K562 (cell line): ENCODE measurements at regions not wholly inside any gene's neighbourhood (a gene's known extent, or its start where the extent isn't known, plus 50 kb on each side); places are given as distances from the start of the nearest gene placed in this dataset.

Experiments
- ATAC-seq: fragments of 200-7000 bp; cut with Tn5 transposase; 3 replicates; pipeline ENCODE4 v1.9.1; 2020; ENCODE audit warnings: moderate library complexity
- BruUV-seq: library from RNA; stranded (reverse); fragments of 400-500 nt; replicated peaks from 2 replicates; lab custom pipeline; 2021; lab: Mats Ljungman, UMichigan
- CTCF ChIA-PET: fragments of 300-600 bp; formaldehyde crosslinking; extraction: SDS; loops from one replicate; lab custom pipeline; 2021; ENCODE audit warnings: low intra/inter-chr PET ratio; lab: Yijun Ruan, JAX
- POLR2A ChIA-PET: fragments of 300-600, 350-650 bp; sonication (Branson Sonifier 250); formaldehyde crosslinking; extraction: SDS; loops from one replicate; lab custom pipeline; 2021; ENCODE audit warnings: antibody characterized with exemption, inconsistent platforms; lab: Yijun Ruan, JAX
- DNase-seq, 4 experiments: peaks; one replicate each; pipeline versions ENCODE4 v3.0.0 to v3.0.0-alpha.2; 2011 to 2018; ENCODE audit warnings: low spot score in 3 of 4, mixed read lengths in 3 of 4; ENCODE audit errors: extremely low read depth in 1 of 4
- FAIRE-seq: peaks from 2 replicates; lab custom pipeline; 2011; peaks lifted over from hg19 to GRCh38; lab: Jason Lieb, UNC
- H2AFZ ChIP-seq: 2 replicates; pipeline ENCODE4 v1.6.0; 2011; ENCODE audit warnings: low read depth, low read length, control low read depth, inconsistent platforms
- H3K27ac ChIP-seq: fragments of 200-600 bp; 3 replicates; pipeline ENCODE4 v1.8.0; 2011; ENCODE audit warnings: low read depth, mild to moderate bottlenecking, control low read depth, inconsistent platforms, low read length, moderate library complexity, mixed read lengths; ENCODE audit errors: extremely low read depth
- H3K27me3 ChIP-seq, 2 experiments: fragments of 300-600 bp in 1 of 2; 2 replicates in 1 of 2; 3 replicates in 1 of 2; pipeline versions ENCODE4 v1.6.0 to v1.8.0; 2011; ENCODE audit warnings: inconsistent platforms in 2 of 2, low read length in 2 of 2, mild to moderate bottlenecking in 1 of 2, mixed read lengths in 1 of 2, moderate library complexity in 1 of 2; ENCODE audit not compliant: control insufficient read depth in 2 of 2, insufficient read depth in 2 of 2
- H3K36me3 ChIP-seq: fragments of 300-600 bp; 3 replicates; pipeline ENCODE4 v1.8.0; 2011; ENCODE audit warnings: mild to moderate bottlenecking, low read length, inconsistent platforms; ENCODE audit not compliant: control insufficient read depth, insufficient read depth
- H3K4me1 ChIP-seq, 2 experiments: fragments of 200-600 bp in 1 of 2; replicated peaks in 1 of 2; 2 replicates in 1 of 2; 3 replicates in 1 of 2; pipeline versions ENCODE4 v1.5.1 to v1.8.0; 2011; ENCODE audit warnings: inconsistent platforms in 2 of 2, low read length in 2 of 2, mild to moderate bottlenecking in 1 of 2, mixed read lengths in 1 of 2, moderate library complexity in 1 of 2; ENCODE audit not compliant: control insufficient read depth in 2 of 2, insufficient read depth in 2 of 2
- H3K4me2 ChIP-seq: 2 replicates; pipeline ENCODE4 v1.6.1; 2011; ENCODE audit warnings: low read length, control low read depth, inconsistent platforms, mixed read lengths; ENCODE audit not compliant: insufficient read depth
- H3K4me3 ChIP-seq: fragments of 200-600 bp; sonication (generic), shearing (Covaris generic); 2 replicates; pipeline ENCODE4 v1.5.1; 2016; ENCODE audit warnings: control low read depth, inconsistent platforms
- H3K79me2 ChIP-seq: fragments of 200-600 bp; 3 replicates; pipeline ENCODE4 v1.8.0; 2011; ENCODE audit warnings: low read length, inconsistent platforms; ENCODE audit not compliant: control insufficient read depth, insufficient read depth
- H3K9ac ChIP-seq, 2 experiments: 2 replicates each; pipeline versions ENCODE4 v1.6.0 to v1.6.1; 2011; ENCODE audit warnings: low read depth in 2 of 2, low read length in 2 of 2, control low read depth in 1 of 2, inconsistent platforms in 1 of 2, mild to moderate bottlenecking in 1 of 2, mixed read lengths in 1 of 2; ENCODE audit not compliant: insufficient read depth in 1 of 2
- H3K9me1 ChIP-seq: one replicate; pipeline ENCODE4 v1.6.0; 2011; ENCODE audit warnings: inconsistent platforms, mild to moderate bottlenecking, low read length, moderate library complexity; ENCODE audit not compliant: control insufficient read depth, insufficient read depth
- H3K9me3 ChIP-seq: replicated peaks from 2 replicates; pipeline ENCODE4 v1.5.1; 2011; ENCODE audit warnings: low read depth, low read length, inconsistent platforms; ENCODE audit not compliant: control insufficient read depth, insufficient read depth
- H4K20me1 ChIP-seq: replicated peaks from 2 replicates; pipeline ENCODE4 v1.6.1; 2011; ENCODE audit warnings: low read length, inconsistent platforms, mixed read lengths; ENCODE audit not compliant: control insufficient read depth, insufficient read depth
- ARNT ChIP-seq, 2 experiments: fragments of 450-650 bp; IDR thresholded peaks; 2 replicates each; pipeline ENCODE4 v1.6.1; 2016; ENCODE audit warnings: mild to moderate bottlenecking in 1 of 2
- CREB5 ChIP-seq: fragments of 250-450 bp; sonication (Bioruptor Pico); IDR thresholded peaks from 2 replicates; pipeline ENCODE4 v1.5.0; 2020; ENCODE audit warnings: mild to moderate bottlenecking
- HMGN3 ChIP-seq: IDR thresholded peaks from 2 replicates; pipeline ENCODE4 v1.6.1; 2011; ENCODE audit warnings: borderline replicate concordance, low read depth, mild to moderate bottlenecking, mixed read lengths, low read length; ENCODE audit not compliant: insufficient read length; ENCODE audit errors: extremely low read depth
- PHB ChIP-seq: fragments of 250-450 bp; sonication (Bioruptor Pico); IDR thresholded peaks from 2 replicates; pipeline ENCODE4 v1.5.0; 2021
- SETDB1 ChIP-seq: IDR thresholded peaks from one replicate; pipeline ENCODE4 v1.6.1; 2012; ENCODE audit warnings: low read length, control low read depth, inconsistent platforms
- STAT6 ChIP-seq: sonication (generic); formaldehyde crosslinking; IDR thresholded peaks from 2 replicates; pipeline ENCODE4 v1.8.1; 2023; ENCODE audit warnings: mild to moderate bottlenecking, missing genetic modification reagents
- TBL1XR1 ChIP-seq, 2 experiments: IDR thresholded peaks; 2 replicates each; pipeline ENCODE4 v1.6.1; 2012; ENCODE audit warnings: improper control_type of control experiment in 2 of 2, low read length in 2 of 2, mild to moderate bottlenecking in 1 of 2
- TRIM24 ChIP-seq, 2 experiments: fragments of 450-650 bp; IDR thresholded peaks; 2 replicates each; pipeline ENCODE4 v1.6.1; 2016
- ZNF253 ChIP-seq: fragments of 250-450 bp; sonication (Bioruptor Pico); conservative IDR thresholded peaks from 2 replicates; pipeline ENCODE4 v1.6.1; 2021; ENCODE audit warnings: mild to moderate bottlenecking
- WGBS: fragments of 100-300 bp; shearing (Covaris generic); methylation state at CpG from one replicate; pipeline ENCODE4 v1.1.6; 2016; ENCODE audit warnings: low coverage, mixed read lengths; ENCODE audit not compliant: insufficient coverage; ENCODE audit errors: missing lambda C conversion rate; 5-methylcytosine and 5-hydroxymethylcytosine counted together
- in situ Hi-C: fragments of 300-500 bp; cut with MboI; formaldehyde crosslinking; loops from 4 replicates; pipeline ENCODE4 v1.15.0; 2018; ENCODE audit warnings: inconsistent platforms, mixed read lengths
- intact Hi-C: fragments of 100-400 bp; cut with micrococcal nuclease; formaldehyde crosslinking; loops from 2 replicates; pipeline ENCODE4 v1.14.2; 2022
- TF ChIP-seq, protein P1 (sequence below): fragments of 450-650 bp; formaldehyde crosslinking; IDR thresholded peaks from 2 replicates; pipeline ENCODE4 v1.4.0; 2020; ENCODE audit warnings: mild to moderate bottlenecking, mixed read lengths

DNA sequence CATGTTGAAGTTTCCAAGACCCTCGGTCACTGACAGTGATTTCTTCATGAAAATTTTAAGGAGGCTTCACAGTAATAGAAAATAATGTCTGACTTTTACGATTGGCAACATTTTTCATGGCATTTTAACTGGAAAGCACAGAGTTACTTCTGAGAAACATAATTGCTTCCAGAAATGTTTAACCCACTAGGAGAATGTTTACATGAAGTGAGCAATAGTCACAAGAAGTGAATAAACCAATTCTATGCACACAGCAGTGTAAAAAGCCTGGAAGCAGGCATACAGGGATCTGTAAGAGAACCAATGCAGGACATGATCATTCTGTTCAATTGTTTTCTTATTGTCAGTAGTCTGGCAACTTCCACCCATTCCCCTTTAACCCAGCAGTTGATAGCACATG is 316.2 kb upstream of the CXADR start:
- H3K9me1 ChIP-seq = no peaks in the 10 kb centered on the region
- in situ Hi-C loops = no loop called here
- no peaks in the 10 kb centered on the region for H3K36me3 ChIP-seq
- no peaks in the 10 kb centered on the region for H3K79me2 ChIP-seq
- CTCF ChIA-PET = no interaction called here
- POLR2A ChIA-PET = no interaction called here
- H4K20me1 ChIP-seq = no peaks in the 10 kb centered on the region
- no peak overlapping the region for H2AFZ ChIP-seq
- intact Hi-C loops = no loop called here
- H3K4me2 ChIP-seq = no peak overlapping the region
- no peaks in the 10 kb centered on the region for H3K9me3 ChIP-seq
- 3% methylated on average over 2 of the region's 2 CpGs for WGBS
- DNase-seq (no peak), ATAC-seq (no peak), FAIRE-seq (no peak)
- no TSS peak for BruUV-seq
- H3K9ac ChIP-seq = no peak overlapping the region
- no peak overlapping the region for H3K27ac ChIP-seq
- no peaks in the 10 kb centered on the region for H3K4me1 ChIP-seq
- TF ChIP-seq SETDB1 (no peak), STAT6 (no peak), TBL1XR1 (IDR thresholded peaks at IDR 0.05; ENCODE audit: low read length in 2 of 2) (no peak), CREB5 (CRISPR knock-in tag) (no peak), ARNT (IDR thresholded peaks at IDR 0.05) (no peak), PHB (CRISPR knock-in tag) (no peak), TRIM24 (IDR thresholded peaks at IDR 0.05) (no peak), ZNF253 (CRISPR knock-in tag) (no peak), HMGN3 (no peak)
- TF ChIP-seq, protein P1, sequence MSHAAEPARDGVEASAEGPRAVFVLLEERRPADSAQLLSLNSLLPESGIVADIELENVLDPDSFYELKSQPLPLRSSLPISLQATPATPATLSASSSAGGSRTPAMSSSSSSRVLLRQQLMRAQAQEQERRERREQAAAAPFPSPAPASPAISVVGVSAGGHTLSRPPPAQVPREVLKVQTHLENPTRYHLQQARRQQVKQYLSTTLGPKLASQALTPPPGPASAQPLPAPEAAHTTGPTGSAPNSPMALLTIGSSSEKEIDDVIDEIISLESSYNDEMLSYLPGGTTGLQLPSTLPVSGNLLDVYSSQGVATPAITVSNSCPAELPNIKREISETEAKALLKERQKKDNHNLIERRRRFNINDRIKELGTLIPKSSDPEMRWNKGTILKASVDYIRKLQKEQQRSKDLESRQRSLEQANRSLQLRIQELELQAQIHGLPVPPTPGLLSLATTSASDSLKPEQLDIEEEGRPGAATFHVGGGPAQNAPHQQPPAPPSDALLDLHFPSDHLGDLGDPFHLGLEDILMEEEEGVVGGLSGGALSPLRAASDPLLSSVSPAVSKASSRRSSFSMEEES (CRISPR knock-in tag) = no peak
- no peaks in the 10 kb centered on the region for H3K27me3 ChIP-seq
- H3K4me3 ChIP-seq = no peak overlapping the region
